NCI-H1694 (cell line): ENCODE measurements at regions not wholly inside any gene's neighbourhood (a gene's known extent, or its start where the extent isn't known, plus 50 kb on each side); places are given as distances from the start of the nearest gene placed in this dataset.

Experiments
- DNase-seq: peaks from one replicate; lab custom pipeline; 2025; lab: John Stamatoyannopoulos, UW

DNA sequence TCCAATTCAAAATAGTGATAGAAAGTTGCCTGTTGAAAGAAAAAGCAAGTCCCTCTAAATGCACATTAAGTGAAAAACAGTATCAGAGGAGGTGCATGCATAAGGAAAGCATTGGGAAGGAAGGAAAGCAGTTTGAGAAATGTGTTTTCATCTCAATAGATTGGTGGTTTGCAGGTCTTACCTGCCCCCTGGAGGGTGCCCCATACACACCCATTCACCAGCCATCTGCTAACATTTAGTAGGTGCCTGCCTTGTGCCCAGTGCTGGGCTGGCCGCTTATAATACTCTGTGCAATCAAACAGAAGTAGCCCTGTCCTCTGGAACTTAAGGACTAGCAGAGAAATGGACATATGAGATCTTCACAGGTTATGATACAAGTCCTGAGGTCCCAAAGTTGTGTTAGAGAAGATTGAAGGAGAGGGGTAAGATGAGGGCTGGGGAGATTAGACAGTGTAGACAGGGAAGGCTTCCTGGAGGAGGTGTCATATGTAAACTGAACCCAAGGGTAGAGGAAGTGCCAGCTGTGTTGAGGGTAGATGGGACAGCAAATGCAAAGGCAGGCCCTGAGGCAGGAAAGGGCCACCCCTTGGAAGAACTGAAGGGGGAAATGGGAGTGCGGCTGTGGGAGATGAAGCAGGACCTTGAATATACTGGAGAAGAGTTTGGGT lies 184.2 kb downstream of the MN1 start:
- no peak for DNase-seq

DNA sequence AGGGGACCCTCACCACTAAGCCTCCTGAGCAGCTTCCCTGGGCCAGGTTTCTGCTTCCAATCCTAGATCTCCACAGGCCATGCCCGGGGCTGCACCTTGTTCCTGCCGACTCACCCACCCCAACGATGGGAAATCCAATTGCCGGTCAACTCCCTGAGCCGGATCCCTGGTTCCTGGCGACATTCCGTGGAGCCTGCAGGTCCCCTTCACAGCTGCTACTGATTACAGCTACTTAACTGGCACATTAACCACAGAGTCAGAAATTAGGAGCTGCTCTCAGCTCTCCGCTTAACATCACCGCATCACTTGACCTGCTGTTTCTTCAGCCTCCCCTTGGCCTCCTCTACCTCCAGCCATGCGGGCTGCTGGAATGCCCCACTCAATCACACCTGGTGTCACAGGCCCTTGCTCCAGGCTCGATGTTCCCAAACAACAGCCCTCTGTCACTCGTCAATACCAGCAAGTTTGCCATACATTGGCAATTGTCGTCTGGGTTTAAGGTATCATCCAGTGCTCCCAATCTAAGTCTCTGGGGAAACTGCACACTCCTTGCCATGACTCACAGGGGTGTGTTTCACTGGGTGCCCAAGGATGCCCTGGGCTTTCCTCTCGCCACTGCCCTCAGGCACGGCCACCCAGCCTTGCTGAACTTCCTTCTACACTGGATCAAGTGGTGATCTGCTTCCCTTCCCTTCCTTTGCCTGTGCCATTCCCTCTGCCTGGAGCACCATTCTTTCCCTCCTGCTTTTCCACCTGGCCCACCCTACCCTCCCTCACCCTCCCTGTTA lies 181.0 kb downstream of the MN1 start:
- no peak for DNase-seq

DNA sequence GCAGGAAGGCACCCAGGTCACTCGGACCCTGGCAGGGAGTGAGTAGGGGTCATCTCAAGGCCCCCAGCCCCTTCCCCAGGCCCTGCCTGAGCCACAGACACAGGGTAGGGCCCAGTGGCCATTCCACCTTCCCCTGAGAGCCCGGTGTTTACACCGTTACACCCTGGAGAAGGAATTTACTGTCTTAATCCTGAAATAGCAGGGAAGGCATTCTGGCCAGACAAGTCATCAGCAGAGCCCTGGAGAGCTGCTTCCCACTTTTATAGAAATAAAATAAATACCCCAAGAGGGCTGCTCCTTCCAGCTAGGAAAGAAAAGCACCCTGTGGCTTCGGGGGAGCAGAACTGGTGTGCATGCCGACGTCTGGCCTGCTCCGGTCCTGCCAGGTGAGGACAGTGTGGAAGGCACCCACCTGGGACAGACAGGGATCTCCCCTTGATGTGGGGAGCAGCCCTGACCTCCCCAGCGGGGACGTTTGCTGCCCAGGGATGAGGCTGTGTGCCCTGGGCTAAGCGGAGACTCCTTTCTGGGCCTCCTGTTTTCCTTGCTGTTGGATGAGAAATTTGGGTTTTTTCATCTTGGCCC lies 180.0 kb downstream of the MN1 start:
- DNase-seq, result no peak

DNA sequence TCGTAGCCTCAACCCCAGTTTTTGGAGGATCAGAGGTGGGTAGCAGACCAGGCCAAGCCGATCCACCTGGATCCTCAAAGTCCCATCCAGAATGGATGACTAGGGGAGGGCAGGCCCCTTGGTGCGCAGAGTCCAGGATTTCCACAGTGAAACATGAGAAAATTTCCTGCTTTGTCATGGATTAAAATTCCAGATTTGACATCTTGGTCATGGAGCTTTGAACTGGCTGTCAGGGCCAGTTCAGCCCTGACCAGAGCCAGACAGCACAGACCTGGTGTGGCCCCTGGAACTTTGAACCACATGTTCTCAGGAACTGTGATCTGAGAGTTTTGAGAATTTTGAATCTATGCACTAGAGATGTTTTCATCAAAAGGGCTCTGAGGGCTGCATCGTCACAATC lies 177.5 kb downstream of the MN1 start:
- DNase-seq, result no peak

DNA sequence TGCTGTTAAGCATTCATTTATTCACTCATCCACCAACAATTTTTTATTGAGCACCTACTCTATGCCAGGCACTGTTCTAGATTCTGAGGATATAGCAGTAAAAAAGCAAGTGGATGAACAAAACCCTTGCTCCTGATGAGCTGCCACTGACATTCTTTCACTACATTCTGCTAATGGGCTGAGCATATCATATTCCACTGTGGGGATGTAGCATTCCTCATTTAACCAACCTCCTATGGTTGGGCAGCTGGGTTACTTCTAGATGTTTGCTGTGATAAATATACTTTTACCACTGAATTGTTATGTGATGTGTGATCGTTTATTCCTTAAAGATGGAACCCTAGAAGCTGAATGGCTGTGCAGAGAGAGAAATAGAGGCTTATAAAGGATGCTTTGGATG lies 176.9 kb downstream of the MN1 start:
- no peak for DNase-seq

DNA sequence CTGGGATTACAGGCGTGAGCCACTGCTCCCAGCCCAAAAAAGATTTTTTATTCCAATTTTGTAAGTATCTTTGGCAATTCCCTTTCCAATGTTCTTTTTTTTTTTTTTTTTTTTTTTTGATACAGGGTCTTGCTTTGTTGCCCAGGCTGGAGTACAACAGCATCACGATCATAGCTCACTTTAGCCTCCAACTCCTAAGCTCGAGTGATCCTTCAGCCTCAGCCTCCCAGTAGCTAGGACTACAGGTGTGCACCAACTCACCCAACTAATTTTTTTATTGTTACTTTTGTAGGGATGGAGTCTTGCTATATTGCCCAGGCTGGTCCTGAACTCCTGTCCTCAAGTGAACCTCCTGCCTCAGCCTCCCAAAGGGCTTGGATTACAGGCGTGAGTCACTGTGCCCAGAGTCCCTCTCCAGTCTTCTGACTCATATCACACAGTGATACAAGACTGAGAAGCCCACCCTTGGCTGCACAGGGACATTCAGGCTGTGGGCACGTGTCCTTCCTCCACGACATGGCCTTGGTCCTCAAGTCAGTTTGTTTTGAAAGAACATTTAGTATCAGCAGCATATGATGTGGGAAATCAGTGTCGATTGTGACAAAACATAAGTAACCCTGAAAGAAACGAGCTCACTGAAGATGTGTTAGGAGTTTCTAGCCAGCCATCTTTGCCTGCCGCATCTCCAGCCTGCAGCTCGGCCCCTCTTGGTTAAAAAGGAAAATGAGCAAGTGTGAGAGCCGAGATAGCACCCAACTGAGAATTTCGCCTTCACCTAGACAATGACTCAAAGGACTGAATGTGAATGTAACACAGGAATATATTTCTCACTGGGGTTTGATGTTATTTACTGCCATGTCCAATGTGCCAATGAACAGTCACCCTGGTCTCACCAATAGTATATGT lies 175.5 kb downstream of the MN1 start:
- no peak for DNase-seq

DNA sequence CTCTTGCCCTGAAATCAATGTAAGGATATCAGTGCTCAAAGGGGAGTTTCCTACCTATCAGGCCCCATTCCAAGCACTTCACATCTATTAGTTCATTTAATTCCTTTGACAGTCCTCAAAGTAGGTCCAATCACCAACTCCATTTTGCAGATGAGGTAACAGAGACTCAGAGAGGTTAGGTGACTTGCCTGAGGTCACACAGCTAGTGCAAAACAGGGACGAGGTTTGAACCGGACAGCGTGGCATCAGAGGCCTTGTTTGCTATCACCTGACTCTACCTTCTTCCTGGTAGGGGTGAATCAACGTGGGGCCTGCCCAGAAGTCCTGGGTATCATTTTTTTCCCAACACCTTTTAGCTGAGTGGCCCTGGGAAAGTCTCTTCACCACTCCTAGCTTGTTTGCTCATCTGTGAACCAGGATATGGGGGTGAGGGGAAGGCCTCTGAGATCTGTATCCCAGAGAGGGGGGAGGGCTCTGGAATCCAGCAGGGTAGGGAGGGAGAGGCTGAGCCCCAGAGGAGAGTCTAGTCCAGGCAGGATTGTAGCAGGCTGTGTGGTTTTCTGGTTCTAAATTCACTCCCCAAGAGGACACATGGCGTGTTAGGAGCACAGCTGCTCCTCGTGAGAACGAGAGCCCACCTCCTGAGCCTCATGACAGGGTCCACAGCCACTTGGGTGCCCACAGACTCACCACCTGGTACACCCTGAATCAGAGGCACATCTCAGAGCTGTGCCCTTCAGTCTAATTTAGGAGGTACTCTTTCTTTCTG lies 174.7 kb downstream of the MN1 start:
- no peak for DNase-seq

- no peak for DNase-seq
These were observed 174.1 kb downstream of the MN1 start for GRCh38 chr22:27627444-27627833.

- DNase-seq, result no peak
These were observed 173.7 kb downstream of the MN1 start for GRCh38 chr22:27627901-27628300.

DNA sequence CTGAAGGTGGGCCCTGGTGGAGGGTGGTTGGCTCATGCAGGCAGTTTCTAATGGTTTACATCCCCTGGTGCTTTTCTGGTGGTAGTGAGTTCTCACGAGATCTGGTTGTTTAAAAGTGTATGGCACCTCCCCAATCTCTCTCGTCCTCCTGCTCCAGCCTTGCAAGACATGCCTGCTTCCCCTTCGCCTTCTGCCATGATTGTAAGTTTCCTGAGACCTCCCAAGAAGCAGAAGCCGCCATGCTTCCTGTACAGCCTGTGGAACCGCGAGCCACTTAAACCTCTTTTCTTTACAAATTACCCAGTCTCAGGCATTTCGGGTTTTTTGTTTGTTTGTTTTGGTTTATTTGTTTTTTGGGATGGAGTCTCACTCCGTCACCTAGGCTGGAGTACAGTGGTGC lies 173.2 kb downstream of the MN1 start:
- DNase-seq, result no peak

GRCh38 chr22:27628891-27629631 lies 172.5 kb downstream of the MN1 start:
- DNase-seq, result no peak

- DNase-seq, result no peak
These were observed 171.5 kb downstream of the MN1 start for GRCh38 chr22:27629908-27630673.

DNA sequence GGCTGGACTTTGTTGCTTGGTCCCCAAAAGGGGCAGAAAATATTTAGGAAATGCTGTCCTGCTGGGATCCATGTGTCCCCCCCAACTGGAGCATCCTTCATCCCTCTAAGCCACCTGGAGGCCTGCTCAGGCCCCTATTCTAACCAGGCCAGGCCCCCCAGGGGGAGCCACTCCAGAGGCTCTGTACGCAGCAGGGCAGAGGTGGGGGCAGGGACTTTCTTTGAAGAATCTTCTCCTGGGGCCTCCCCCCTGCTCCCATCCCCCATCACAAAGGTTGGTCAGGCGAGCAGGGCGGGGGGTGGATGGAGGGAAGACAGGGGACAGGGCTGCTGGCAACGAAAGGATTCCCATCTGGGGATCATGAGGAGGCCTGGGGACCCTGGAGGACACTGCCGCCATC lies 170.8 kb downstream of the MN1 start:
- DNase-seq, result no peak

- DNase-seq, result no peak
These were observed 169.9 kb downstream of the MN1 start for GRCh38 chr22:27631641-27632040.

GRCh38 chr22:27632451-27633295 lies 168.9 kb downstream of the MN1 start:
- DNase-seq, result no peak

GRCh38 chr22:27633296-27633871 lies 168.2 kb downstream of the MN1 start:
- DNase-seq, result no peak

DNA sequence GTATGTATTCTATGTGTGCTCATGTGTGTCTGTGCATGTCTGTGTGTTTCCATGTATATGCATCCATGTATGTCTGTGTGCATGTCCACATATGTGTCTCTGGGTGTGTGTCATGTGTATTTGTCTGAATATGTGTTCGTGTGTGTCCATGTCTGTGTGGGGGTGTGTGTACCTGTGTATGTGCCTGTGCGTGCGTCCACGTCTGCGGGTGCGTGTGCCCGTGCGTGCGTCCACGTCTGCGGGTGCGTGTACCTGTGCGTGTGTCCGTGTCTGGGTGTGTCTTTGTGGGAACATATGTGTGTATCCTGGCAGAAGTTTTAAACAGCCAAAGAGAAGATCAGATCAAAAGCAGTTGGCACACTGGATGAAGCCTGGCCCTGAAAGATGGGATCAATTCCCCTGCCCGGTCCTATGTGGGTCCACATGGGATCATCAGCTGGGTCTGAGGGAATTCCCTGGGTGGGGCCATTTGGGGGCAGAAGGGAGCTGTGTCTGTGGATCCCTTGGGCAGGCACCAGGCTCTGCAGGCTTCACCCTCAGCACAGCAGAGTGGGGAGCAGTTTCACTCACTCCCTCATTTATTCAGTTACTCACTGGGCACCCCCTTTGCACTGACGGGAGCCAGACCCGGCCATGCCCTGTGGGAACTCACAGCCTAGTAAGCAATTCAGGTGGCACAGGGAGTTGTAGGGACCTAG lies 167.4 kb downstream of the MN1 start:
- DNase-seq, result no peak

- DNase-seq, result no peak
These were observed 166.1 kb downstream of the MN1 start for GRCh38 chr22:27635435-27635834.
